ENCODE measurements at regions not wholly inside any gene's neighbourhood (a gene's known extent, or its start where the extent isn't known, plus 50 kb on each side); places are given as distances from the start of the nearest gene placed in this dataset.

- no peaks in the 10 kb centered on the region for H3K79me2 ChIP-seq (ENCODE audit: insufficient read depth, low read depth, low read length)
- CTCF ChIA-PET (ENCODE audit: unreplicated experiment): interaction anchor here (0.6 kb wide), 1 partner anchor 26 kb away, joined by 3 read pairs; no protein-coding TSS in a partner anchor
- POLR2A ChIA-PET: no interaction called here
Measured at GRCh38 chr9:73054091-73054490, 97.6 kb upstream of the ANXA1 start.

DNA sequence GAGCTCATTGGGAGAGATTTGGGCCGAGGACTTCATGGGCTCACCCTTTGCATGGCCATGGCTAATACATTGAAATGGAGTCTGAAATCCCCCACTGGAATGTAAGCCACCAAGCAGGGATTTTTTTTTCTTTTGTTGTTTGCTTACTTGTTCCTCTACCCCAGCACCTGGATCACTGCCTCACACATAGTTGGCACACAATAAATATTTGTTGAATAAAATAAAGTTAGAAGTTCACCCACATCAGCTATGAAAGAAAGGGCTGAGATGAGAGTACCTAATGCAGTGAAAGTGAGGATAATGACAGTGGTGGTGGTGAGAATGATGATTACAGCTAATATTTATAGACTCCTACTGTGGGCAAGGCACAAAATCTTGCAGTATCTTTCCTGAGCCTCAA is 98.1 kb upstream of the ANXA1 start:
- no peak overlapping the region for H3K4me3 ChIP-seq (ENCODE audit: low read depth, low read length, poor library complexity, severe bottlenecking)
- H4K20me1 ChIP-seq (ENCODE audit: insufficient read depth, low read length): no peaks in the 10 kb centered on the region
- no peaks in the 10 kb centered on the region for H3K9me2 ChIP-seq (ENCODE audit: insufficient read depth, low read length)
- ChIA-PET CTCF (ENCODE audit: unreplicated experiment) (no interaction called here), POLR2A (no interaction called here)
- no peaks in the 10 kb centered on the region for H3K9me3 ChIP-seq (ENCODE audit: low read length)
- TF ChIP-seq CTCF (conservative IDR thresholded peaks at IDR 0.05; ENCODE audit: low read length) (no peak), EZH2phosphoT487 (IDR thresholded peaks at IDR 0.05; ENCODE audit: borderline replicate concordance, low read depth, low read length) (no peak)
- no peak overlapping the region for H3K27ac ChIP-seq (ENCODE audit: low read depth, low read length, poor library complexity, severe bottlenecking)
- H3K4me1 ChIP-seq (ENCODE audit: insufficient read depth, low read length, poor library complexity, severe bottlenecking): no peaks in the 10 kb centered on the region
- no TSS peak for BruUV-seq (replicated peaks)
- intact Hi-C loops (cut with micrococcal nuclease; ENCODE audit: unreplicated experiment): no loop called here
- no peak overlapping the region for H2AFZ ChIP-seq (ENCODE audit: low read length)
- no peaks in the 10 kb centered on the region for H3K79me2 ChIP-seq (ENCODE audit: insufficient read depth, low read depth, low read length)
- no peak overlapping the region for H3K4me2 ChIP-seq (ENCODE audit: low read length)
- H3K36me3 ChIP-seq (ENCODE audit: insufficient read depth, low read length): no peaks in the 10 kb centered on the region
- no peak for DNase-seq (ENCODE audit: low spot score)

More at GRCh38 chr9:73054091-73054490, 97.6 kb upstream of the ANXA1 start:
- Histone ChIP-seq H3K36me3 (ENCODE audit: insufficient read depth, low read length) (no peaks in the 10 kb centered on the region), H3K4me2 (ENCODE audit: low read length) (no peak overlapping the region), H3K9me2 (ENCODE audit: insufficient read depth, low read length) (no peaks in the 10 kb centered on the region), H4K20me1 (ENCODE audit: insufficient read depth, low read length) (no peaks in the 10 kb centered on the region), H3K4me1 (ENCODE audit: insufficient read depth, low read length, poor library complexity, severe bottlenecking) (no peaks in the 10 kb centered on the region), H3K9me3 (ENCODE audit: low read length) (no peaks in the 10 kb centered on the region), H3K4me3 (ENCODE audit: low read depth, low read length, poor library complexity, severe bottlenecking) (no peak overlapping the region), H3K27ac (ENCODE audit: low read depth, low read length, poor library complexity, severe bottlenecking) (no peak overlapping the region), H2AFZ (ENCODE audit: low read length) (no peak overlapping the region)
- intact Hi-C loops (cut with micrococcal nuclease; ENCODE audit: unreplicated experiment): no loop called here
- no peak for DNase-seq (ENCODE audit: low spot score)
- TF ChIP-seq CTCF (conservative IDR thresholded peaks at IDR 0.05; ENCODE audit: low read length) (no peak), EZH2phosphoT487 (IDR thresholded peaks at IDR 0.05; ENCODE audit: borderline replicate concordance, low read depth, low read length) (no peak)
- BruUV-seq (replicated peaks): no TSS peak

DNA sequence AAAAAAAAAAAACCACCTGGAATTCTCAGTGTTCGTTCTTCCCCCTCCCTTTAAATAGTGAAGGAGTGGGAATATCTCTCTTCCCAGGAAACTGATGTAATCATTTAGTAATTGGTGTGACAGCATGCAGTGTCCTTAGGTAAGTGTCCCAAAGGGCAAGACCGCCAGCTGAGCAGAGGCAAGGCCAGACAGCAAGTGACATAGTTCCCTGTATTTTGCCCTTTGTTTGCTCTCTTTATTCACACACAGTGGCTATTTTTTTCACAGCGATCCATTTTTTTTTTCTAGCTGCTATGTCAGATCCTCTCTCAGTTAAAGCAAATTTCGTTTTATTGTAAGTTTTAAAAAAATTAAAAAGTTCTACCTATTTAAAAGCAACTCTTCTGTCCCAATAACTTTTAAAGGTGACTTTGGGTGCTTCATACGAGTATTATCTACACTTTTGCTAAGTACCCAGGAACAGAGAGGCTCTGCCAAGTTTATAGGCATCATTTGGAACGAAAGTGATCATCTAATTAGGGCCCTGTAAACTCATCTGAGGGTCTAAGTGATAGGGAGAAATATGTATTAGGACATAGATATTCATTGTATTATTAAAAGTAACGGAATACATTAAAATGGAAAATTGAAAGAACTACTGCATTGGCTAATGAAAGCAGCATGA is 98.2 kb upstream of the ALDH1A1 start:
- Histone ChIP-seq H3K27ac (ENCODE audit: low read depth, low read length, poor library complexity, severe bottlenecking) (no peak overlapping the region), H3K4me3 (ENCODE audit: low read depth, low read length, poor library complexity, severe bottlenecking) (no peak overlapping the region), H2AFZ (ENCODE audit: low read length) (no peak overlapping the region), H4K20me1 (ENCODE audit: insufficient read depth, low read length) (no peaks in the 10 kb centered on the region), H3K79me2 (ENCODE audit: insufficient read depth, low read depth, low read length) (no peaks in the 10 kb centered on the region), H3K9me2 (ENCODE audit: insufficient read depth, low read length) (no peaks in the 10 kb centered on the region), H3K4me2 (ENCODE audit: low read length) (no peak overlapping the region), H3K36me3 (ENCODE audit: insufficient read depth, low read length) (no peaks in the 10 kb centered on the region), H3K4me1 (ENCODE audit: insufficient read depth, low read length, poor library complexity, severe bottlenecking) (no peaks in the 10 kb centered on the region), H3K9me3 (ENCODE audit: low read length) (no peaks in the 10 kb centered on the region)
- CTCF ChIA-PET (ENCODE audit: unreplicated experiment): no interaction called here
- BruUV-seq (replicated peaks): no TSS peak
- DNase-seq (ENCODE audit: low spot score): no peak
- no peak for TF ChIP-seq EZH2phosphoT487 (IDR thresholded peaks at IDR 0.05; ENCODE audit: borderline replicate concordance, low read depth, low read length)
- no peak for TF ChIP-seq CTCF (conservative IDR thresholded peaks at IDR 0.05; ENCODE audit: low read length)
- POLR2A ChIA-PET: interaction anchor here (0.7 kb wide), 1 partner anchor 12 kb away, joined by 3 read pairs; no protein-coding TSS in a partner anchor
- intact Hi-C loops (cut with micrococcal nuclease; ENCODE audit: unreplicated experiment): no loop called here
